ENCODE measurements at regions not wholly inside any gene's neighbourhood (a gene's known extent, or its start where the extent isn't known, plus 50 kb on each side); places are given as distances from the start of the nearest gene placed in this dataset.

DNA sequence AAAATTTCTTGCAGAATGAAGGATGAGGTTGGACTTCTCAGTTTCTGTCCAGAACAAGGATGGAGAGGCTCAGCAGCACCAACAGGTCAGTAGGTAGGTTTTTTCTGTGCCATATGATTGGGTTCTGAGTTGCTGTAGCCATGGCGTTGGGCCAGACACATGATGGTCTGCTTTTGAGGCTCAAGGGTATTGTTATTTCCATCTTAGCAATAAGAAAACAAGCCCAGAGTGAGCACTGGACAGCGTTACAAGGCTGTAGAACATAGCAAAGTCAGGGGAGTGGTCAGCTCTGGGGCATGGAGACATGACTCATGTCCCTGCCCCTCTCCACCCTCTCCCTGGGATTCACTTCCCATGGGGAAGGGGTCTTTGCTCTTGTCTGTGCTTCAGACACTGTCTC, 137.6 kb upstream of the TOPAZ1 start:
- TF ChIP-seq, protein P1, sequence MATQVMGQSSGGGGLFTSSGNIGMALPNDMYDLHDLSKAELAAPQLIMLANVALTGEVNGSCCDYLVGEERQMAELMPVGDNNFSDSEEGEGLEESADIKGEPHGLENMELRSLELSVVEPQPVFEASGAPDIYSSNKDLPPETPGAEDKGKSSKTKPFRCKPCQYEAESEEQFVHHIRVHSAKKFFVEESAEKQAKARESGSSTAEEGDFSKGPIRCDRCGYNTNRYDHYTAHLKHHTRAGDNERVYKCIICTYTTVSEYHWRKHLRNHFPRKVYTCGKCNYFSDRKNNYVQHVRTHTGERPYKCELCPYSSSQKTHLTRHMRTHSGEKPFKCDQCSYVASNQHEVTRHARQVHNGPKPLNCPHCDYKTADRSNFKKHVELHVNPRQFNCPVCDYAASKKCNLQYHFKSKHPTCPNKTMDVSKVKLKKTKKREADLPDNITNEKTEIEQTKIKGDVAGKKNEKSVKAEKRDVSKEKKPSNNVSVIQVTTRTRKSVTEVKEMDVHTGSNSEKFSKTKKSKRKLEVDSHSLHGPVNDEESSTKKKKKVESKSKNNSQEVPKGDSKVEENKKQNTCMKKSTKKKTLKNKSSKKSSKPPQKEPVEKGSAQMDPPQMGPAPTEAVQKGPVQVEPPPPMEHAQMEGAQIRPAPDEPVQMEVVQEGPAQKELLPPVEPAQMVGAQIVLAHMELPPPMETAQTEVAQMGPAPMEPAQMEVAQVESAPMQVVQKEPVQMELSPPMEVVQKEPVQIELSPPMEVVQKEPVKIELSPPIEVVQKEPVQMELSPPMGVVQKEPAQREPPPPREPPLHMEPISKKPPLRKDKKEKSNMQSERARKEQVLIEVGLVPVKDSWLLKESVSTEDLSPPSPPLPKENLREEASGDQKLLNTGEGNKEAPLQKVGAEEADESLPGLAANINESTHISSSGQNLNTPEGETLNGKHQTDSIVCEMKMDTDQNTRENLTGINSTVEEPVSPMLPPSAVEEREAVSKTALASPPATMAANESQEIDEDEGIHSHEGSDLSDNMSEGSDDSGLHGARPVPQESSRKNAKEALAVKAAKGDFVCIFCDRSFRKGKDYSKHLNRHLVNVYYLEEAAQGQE (IDR thresholded peaks at IDR 0.05; ENCODE audit: unreplicated experiment), result no peak
- TF ChIP-seq EZH2 (IDR thresholded peaks at IDR 0.05; ENCODE audit: low read depth, unreplicated experiment), result no peak
- TF ChIP-seq, protein P2, sequence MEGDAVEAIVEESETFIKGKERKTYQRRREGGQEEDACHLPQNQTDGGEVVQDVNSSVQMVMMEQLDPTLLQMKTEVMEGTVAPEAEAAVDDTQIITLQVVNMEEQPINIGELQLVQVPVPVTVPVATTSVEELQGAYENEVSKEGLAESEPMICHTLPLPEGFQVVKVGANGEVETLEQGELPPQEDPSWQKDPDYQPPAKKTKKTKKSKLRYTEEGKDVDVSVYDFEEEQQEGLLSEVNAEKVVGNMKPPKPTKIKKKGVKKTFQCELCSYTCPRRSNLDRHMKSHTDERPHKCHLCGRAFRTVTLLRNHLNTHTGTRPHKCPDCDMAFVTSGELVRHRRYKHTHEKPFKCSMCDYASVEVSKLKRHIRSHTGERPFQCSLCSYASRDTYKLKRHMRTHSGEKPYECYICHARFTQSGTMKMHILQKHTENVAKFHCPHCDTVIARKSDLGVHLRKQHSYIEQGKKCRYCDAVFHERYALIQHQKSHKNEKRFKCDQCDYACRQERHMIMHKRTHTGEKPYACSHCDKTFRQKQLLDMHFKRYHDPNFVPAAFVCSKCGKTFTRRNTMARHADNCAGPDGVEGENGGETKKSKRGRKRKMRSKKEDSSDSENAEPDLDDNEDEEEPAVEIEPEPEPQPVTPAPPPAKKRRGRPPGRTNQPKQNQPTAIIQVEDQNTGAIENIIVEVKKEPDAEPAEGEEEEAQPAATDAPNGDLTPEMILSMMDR (conservative IDR thresholded peaks at IDR 0.05; ENCODE audit: low read depth in 2 of 2), result no peak
